HFF-Myc (cell line): ENCODE measurements at regions not wholly inside any gene's neighbourhood (a gene's known extent, or its start where the extent isn't known, plus 50 kb on each side); places are given as distances from the start of the nearest gene placed in this dataset.

Experiments
- DNase-seq: peaks from one replicate; pipeline ENCODE4 v3.0.0-alpha.2; 2011; ENCODE audit warnings: low read depth; ENCODE audit errors: extremely low read depth
- H3K4me3 ChIP-seq: replicated peaks from 2 replicates; pipeline ENCODE4 v1.5.1; 2011; ENCODE audit warnings: low read depth, mild to moderate bottlenecking, control low read depth, low read length
- TF ChIP-seq, protein P1 (sequence below): IDR thresholded peaks from 2 replicates; pipeline ENCODE4 v1.5.1; 2012; ENCODE audit warnings: mild to moderate bottlenecking, low read depth, low read length, control low read depth; ENCODE audit errors: missing control alignments

GRCh38 chr6:92942549-92942948 lies 476.8 kb downstream of the EPHA7 start:
- TF ChIP-seq, protein P1, sequence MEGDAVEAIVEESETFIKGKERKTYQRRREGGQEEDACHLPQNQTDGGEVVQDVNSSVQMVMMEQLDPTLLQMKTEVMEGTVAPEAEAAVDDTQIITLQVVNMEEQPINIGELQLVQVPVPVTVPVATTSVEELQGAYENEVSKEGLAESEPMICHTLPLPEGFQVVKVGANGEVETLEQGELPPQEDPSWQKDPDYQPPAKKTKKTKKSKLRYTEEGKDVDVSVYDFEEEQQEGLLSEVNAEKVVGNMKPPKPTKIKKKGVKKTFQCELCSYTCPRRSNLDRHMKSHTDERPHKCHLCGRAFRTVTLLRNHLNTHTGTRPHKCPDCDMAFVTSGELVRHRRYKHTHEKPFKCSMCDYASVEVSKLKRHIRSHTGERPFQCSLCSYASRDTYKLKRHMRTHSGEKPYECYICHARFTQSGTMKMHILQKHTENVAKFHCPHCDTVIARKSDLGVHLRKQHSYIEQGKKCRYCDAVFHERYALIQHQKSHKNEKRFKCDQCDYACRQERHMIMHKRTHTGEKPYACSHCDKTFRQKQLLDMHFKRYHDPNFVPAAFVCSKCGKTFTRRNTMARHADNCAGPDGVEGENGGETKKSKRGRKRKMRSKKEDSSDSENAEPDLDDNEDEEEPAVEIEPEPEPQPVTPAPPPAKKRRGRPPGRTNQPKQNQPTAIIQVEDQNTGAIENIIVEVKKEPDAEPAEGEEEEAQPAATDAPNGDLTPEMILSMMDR = no peak
- no peak for DNase-seq
- no peak overlapping the region for H3K4me3 ChIP-seq

DNA sequence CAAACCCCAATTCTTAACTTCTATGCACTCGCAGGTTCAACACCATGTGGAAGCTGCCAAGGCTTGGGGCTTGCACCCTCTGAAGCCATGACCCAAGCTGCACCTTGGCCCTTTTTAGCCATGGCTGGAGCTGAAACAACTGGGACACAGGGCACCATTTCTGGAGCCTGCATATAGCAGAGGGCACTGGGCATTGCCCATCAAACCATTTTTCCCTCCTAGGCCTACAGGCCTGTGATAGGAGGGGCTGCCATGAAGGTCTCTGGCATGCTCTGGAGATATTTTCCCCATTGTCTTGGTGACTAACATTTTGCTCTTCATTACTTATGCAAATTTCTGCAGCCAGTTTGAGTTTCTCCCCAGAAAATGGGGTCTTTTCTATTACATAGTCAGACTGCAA lies 484.7 kb downstream of the EPHA7 start:
- H3K4me3 ChIP-seq = no peak overlapping the region
- DNase-seq = no peak
- TF ChIP-seq, protein P1 = no peak

DNA sequence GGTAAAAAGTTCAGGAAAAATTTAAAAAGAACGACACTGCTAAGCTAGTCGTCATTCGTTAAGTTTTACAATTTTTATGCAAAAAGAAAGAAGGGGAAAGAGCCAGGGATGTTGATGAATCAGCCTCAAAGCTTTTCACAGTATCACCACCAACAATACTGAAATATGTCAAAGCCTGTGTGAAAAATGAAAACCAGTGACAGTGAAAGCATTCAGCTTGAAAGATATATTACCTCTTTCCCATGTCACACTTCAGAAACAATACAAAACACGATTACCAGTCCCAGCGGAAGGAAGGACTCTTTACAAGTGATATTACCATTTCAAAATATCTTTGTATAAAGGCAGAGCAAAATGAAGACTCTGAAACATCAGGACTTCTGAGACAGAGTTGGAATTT lies 489.2 kb downstream of the EPHA7 start:
- TF ChIP-seq, protein P1 = no peak
- no peak for DNase-seq
- no peak overlapping the region for H3K4me3 ChIP-seq

DNA sequence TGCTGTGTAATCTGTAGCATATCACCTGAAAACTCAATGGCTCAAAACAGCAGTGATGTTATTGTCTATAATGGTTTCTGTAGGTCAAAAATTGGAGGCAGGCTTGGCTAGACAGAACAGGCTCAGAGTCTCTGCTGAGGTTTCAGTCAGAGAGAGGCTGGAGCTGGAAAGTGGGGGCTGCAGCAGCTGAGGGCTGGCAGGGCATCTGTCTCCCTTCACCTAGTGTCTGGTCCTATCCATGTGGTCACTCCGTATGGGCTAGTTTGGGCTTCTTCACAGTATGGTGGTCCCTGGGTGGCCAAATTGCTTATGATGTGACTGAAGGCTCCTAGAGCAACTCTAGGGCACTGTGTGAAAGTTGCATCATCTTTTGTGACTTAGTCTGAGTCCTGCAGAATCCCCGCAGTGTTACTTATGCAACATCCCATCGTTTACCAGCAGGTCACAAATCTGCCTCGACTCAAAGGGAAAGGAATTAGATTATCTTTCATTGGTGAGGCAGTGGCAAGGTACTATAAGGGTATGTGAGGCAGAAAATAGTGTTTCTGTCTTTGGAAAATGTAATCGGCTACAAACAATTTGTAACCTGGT lies 497.0 kb downstream of the EPHA7 start:
- TF ChIP-seq, protein P1 = no peak
- DNase-seq = no peak
- H3K4me3 ChIP-seq = no peak overlapping the region

- TF ChIP-seq, protein P1 = no peak
- H3K4me3 ChIP-seq = no peak overlapping the region
- no peak for DNase-seq
These were observed 503.9 kb downstream of the EPHA7 start for GRCh38 chr6:92915466-92915865.

- DNase-seq = no peak
These were observed 508.1 kb downstream of the EPHA7 start for GRCh38 chr6:92911301-92911700.

More at GRCh38 chr6:92911301-92911700, 508.1 kb downstream of the EPHA7 start:
- TF ChIP-seq, protein P1 = no peak
- no peak overlapping the region for H3K4me3 ChIP-seq
